CD4-positive, alpha-beta T cell treated with Interleukin-12 subunit alpha and Interleukin-12 subunit beta, for 1 hour (primary cell): ENCODE measurements at regions not wholly inside any gene's neighbourhood (a gene's known extent, or its start where the extent isn't known, plus 50 kb on each side); places are given as distances from the start of the nearest gene placed in this dataset.
"Not testable (repeated sequence)": the region's sequence is repeated elsewhere in the genome, so short reads cannot be mapped to it uniquely, and the experiment has no call there.

Source experiments
- DNase-seq: peaks from one replicate; pipeline ENCODE4 v3.0.0-alpha.2; 2020

- no peak for DNase-seq
Observed at GRCh38 chr3:169029674-169030285, 633.7 kb downstream of the MECOM start.

- no peak for DNase-seq
Observed at GRCh38 chr3:169028716-169029115, 634.8 kb downstream of the MECOM start.

GRCh38 chr3:169026543-169027182 lies 636.8 kb downstream of the MECOM start:
- no peak for DNase-seq

- DNase-seq: no peak
Observed at GRCh38 chr3:169022457-169022856, 641.1 kb downstream of the MECOM start.

GRCh38 chr3:169020371-169020770 lies 643.1 kb downstream of the MECOM start:
- no peak for DNase-seq

GRCh38 chr3:169009453-169009852 lies 654.1 kb downstream of the MECOM start:
- DNase-seq: no peak

- DNase-seq: no peak
Observed at GRCh38 chr3:169008776-169009358, 654.6 kb downstream of the MECOM start.

- no peak for DNase-seq
Observed at GRCh38 chr3:169007145-169007544, 656.4 kb downstream of the MECOM start.

- DNase-seq: not testable (repeated sequence)
Observed at GRCh38 chr3:169006398-169006797, 657.1 kb downstream of the MECOM start.

GRCh38 chr3:169002689-169003088 lies 660.8 kb downstream of the MECOM start:
- no peak for DNase-seq

- DNase-seq: no peak
Observed at GRCh38 chr3:168998792-168999191, 664.7 kb downstream of the MECOM start.

GRCh38 chr3:168997488-168997887 lies 666.0 kb downstream of the MECOM start:
- no peak for DNase-seq

- no peak for DNase-seq
Observed at GRCh38 chr3:168996622-168997021, 666.9 kb downstream of the MECOM start.

GRCh38 chr3:168995129-168995528 lies 668.4 kb downstream of the MECOM start:
- no peak for DNase-seq

- DNase-seq: no peak
Observed at GRCh38 chr3:168991803-168992202, 671.7 kb downstream of the MECOM start.

- DNase-seq: no peak
Observed at GRCh38 chr3:168990621-168991020, 672.9 kb downstream of the MECOM start.

- no peak for DNase-seq
Observed at GRCh38 chr3:168990134-168990533, 673.4 kb downstream of the MECOM start.

- no peak for DNase-seq
Observed at GRCh38 chr3:168989396-168989795, 674.1 kb downstream of the MECOM start.

GRCh38 chr3:168988853-168989252 lies 674.7 kb downstream of the MECOM start:
- no peak for DNase-seq

GRCh38 chr3:168984872-168985271 lies 678.6 kb downstream of the MECOM start:
- DNase-seq: no peak

- no peak for DNase-seq
Observed at GRCh38 chr3:168983046-168983445, 680.5 kb downstream of the MECOM start.

- DNase-seq: no peak
Observed at GRCh38 chr3:168981396-168981795, 682.1 kb downstream of the MECOM start.

- DNase-seq: no peak
Observed at GRCh38 chr3:168977716-168978374, 685.7 kb downstream of the MECOM start.

GRCh38 chr3:168976969-168977368 lies 686.5 kb downstream of the MECOM start:
- DNase-seq: no peak
